ENCODE measurements at regions not wholly inside any gene's neighbourhood (a gene's known extent, or its start where the extent isn't known, plus 50 kb on each side); places are given as distances from the start of the nearest gene placed in this dataset.

DNA sequence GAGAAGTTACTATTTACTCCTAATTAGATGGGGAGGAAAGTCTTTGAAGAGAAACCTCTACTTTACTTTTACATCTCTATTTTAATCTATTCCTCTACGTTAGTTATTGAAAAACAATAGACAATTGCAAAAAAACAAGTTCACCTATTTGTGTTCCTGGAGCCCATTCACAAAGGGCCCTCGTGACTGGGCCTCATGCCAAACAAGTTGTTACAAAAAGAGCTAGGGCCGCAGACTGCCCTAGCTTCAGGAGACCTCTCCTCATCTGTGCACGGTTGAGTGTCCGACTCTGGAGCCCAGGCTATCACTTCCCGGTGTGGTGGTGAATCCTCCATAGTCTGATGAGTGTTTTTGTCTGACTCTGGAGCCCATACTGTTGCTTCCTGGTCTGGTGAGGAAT lies 190.9 kb downstream of the ZNF486 start:
- TF ChIP-seq, protein P1, sequence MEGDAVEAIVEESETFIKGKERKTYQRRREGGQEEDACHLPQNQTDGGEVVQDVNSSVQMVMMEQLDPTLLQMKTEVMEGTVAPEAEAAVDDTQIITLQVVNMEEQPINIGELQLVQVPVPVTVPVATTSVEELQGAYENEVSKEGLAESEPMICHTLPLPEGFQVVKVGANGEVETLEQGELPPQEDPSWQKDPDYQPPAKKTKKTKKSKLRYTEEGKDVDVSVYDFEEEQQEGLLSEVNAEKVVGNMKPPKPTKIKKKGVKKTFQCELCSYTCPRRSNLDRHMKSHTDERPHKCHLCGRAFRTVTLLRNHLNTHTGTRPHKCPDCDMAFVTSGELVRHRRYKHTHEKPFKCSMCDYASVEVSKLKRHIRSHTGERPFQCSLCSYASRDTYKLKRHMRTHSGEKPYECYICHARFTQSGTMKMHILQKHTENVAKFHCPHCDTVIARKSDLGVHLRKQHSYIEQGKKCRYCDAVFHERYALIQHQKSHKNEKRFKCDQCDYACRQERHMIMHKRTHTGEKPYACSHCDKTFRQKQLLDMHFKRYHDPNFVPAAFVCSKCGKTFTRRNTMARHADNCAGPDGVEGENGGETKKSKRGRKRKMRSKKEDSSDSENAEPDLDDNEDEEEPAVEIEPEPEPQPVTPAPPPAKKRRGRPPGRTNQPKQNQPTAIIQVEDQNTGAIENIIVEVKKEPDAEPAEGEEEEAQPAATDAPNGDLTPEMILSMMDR (conservative IDR thresholded peaks at IDR 0.05) = no peak
- no peak for TF ChIP-seq EZH2 (IDR thresholded peaks at IDR 0.05; ENCODE audit: low read depth)

All from PC-9 (cell line).